ENCODE measurements at regions not wholly inside any gene's neighbourhood (a gene's known extent, or its start where the extent isn't known, plus 50 kb on each side); places are given as distances from the start of the nearest gene placed in this dataset.

DNA sequence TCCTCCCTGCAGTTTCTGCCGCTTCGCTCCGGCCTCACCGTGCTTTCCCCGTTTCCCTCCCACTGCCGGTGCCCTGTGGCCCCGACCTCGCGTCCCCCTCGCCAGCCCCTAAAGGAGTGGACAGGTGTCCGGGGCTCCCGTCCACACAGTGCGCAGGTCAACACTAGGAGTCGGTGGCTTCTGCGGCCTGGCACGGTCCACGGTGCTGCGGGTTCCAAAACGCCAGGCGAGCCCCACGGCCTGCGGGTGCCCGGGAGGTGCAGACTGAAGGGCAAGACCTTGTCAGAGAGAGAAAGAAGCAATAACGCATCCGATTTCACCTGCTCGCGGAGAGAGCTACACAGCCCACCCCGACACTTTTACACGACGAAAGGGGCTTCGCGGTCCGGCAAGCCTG, 588.7 kb upstream of the SALL3 start:
- no peak overlapping the region for H3K4me3 ChIP-seq (ENCODE audit: low read length in 2 of 2)
- H3K4me1 ChIP-seq (ENCODE audit: control insufficient read depth in 1 of 2, insufficient read depth in 2 of 2, low read length in 2 of 2) = no peaks in the 10 kb centered on the region
- H3K9me3 ChIP-seq (ENCODE audit: control insufficient read depth, low read length) = peaks cover 3% of the 10 kb centered on the region
- DNase-seq (no peak), ATAC-seq (ENCODE audit: low FRiP score) (peak; percentile 26)
- intact Hi-C loops (cut with DNase I) = no loop called here
- no peaks in the 10 kb centered on the region for H3K27me3 ChIP-seq (ENCODE audit: control insufficient read depth in 1 of 2, insufficient read depth in 2 of 2, low read length in 1 of 2)
- no peaks in the 10 kb centered on the region for H3K36me3 ChIP-seq (ENCODE audit: control insufficient read depth in 1 of 2, insufficient read depth in 2 of 2, low read length in 1 of 2)
- WGBS, 2 donors = 89 to 94% methylated on average over 33 of the region's 33 CpGs
- no peak overlapping the region for H3K27ac ChIP-seq (ENCODE audit: low read depth in 1 of 2, low read length in 2 of 2)

DNA sequence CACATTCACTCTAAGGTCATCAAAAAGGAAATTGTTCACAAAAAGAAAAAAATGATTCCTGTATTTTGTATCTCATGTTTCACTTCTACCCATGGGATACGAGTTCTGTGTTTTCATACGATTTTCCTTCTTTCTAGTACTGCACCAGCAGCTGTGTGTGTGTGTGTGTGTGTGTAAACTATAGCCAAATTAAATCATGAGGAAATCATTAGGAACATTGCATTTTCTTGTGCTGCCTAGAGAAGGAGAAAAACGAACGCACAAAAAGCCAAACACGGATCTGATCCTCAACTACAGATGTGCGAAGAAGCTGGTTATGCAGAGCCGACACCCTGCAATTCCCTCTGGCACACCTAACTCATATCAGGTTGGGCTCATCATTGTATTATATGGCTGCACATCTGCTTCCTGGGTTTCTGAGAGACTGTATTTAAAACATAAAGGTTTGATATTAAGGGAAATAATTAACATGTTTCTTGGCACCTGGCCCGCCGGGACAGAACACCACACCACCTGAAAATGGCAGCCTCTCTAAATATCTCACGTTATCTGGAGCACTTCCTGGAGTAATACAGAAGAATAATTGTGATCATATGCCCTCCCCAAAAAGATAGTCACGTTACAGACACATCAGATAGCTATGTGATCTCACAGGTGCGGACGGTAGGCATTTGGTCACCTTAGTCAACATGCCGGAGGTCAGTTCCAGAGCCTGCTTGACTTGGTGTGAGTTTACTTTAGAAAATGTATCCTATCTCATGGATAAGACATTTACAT, 586.3 kb upstream of the SALL3 start:
- no peaks in the 10 kb centered on the region for H3K27me3 ChIP-seq (ENCODE audit: control insufficient read depth in 1 of 2, insufficient read depth in 2 of 2, low read length in 1 of 2)
- intact Hi-C loops (cut with DNase I) = no loop called here
- no peak overlapping the region for H3K4me3 ChIP-seq (ENCODE audit: low read length in 2 of 2)
- no peaks in the 10 kb centered on the region for H3K4me1 ChIP-seq (ENCODE audit: control insufficient read depth in 1 of 2, insufficient read depth in 2 of 2, low read length in 2 of 2)
- no peaks in the 10 kb centered on the region for H3K36me3 ChIP-seq (ENCODE audit: control insufficient read depth in 1 of 2, insufficient read depth in 2 of 2, low read length in 1 of 2)
- no peak for DNase-seq
- 76 to 80% methylated on average over 14 of the region's 14 CpGs for WGBS, 2 donors
- peaks cover 5% of the 10 kb centered on the region for H3K9me3 ChIP-seq (ENCODE audit: control insufficient read depth, low read length)
- no peak overlapping the region for H3K27ac ChIP-seq (ENCODE audit: low read depth in 1 of 2, low read length in 2 of 2)
- ATAC-seq (ENCODE audit: low FRiP score) = no peak

DNA sequence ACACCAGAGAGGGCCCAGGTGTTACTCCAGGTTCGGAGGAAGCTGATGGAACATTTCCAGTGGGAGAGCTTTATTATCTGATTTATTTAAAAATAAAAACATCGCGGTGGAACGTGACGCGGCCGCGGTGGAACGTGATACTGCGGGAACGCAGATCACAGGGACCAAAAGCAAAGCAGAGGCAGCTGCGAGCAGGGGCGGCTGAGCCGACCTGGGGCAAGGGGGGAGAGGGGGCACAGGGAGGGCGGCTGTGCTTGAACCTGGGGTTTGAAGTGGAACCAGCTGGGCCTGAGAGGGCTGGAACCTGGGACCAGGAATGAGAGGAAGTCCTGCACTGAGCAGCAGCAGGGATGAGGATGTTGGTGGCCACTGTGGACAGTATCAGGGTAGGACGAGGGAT, 583.5 kb upstream of the SALL3 start:
- intact Hi-C loops (cut with DNase I) = no loop called here
- Histone ChIP-seq H3K9me3 (ENCODE audit: control insufficient read depth, low read length) (peaks cover 3% of the 10 kb centered on the region), H3K27me3 (ENCODE audit: control insufficient read depth in 1 of 2, insufficient read depth in 2 of 2, low read length in 1 of 2) (no peaks in the 10 kb centered on the region), H3K27ac (ENCODE audit: low read depth in 1 of 2, low read length in 2 of 2) (no peak overlapping the region), H3K36me3 (ENCODE audit: control insufficient read depth in 1 of 2, insufficient read depth in 2 of 2, low read length in 1 of 2) (no peaks in the 10 kb centered on the region), H3K4me1 (ENCODE audit: control insufficient read depth in 1 of 2, insufficient read depth in 2 of 2, low read length in 2 of 2) (no peaks in the 10 kb centered on the region), H3K4me3 (ENCODE audit: low read length in 2 of 2) (no peak overlapping the region)
- ATAC-seq (ENCODE audit: low FRiP score) = no peak
- DNase-seq = no peak
- 91% methylated on average over 16 of the region's 16 CpGs for WGBS, 2 donors

DNA sequence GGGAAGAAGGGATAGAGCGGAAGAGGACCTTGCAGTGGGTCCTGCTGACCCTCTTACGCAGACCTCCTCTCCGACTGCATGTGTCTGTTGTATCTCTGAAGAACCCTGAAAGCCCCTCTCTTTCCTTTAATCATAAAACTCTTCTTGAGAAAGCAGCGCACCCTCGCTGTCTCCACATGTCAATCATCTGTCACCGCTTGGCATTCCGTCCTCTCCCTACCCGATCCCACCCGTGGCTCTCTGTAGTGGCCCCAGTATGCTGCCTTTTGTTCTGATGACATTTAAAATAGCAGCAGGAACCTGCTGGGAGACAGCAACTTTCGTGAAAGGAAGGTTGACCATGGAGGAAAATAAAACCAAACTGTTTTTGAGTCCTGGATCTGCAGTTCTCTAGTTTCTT, 582.9 kb upstream of the SALL3 start:
- Histone ChIP-seq H3K4me3 (ENCODE audit: low read length in 2 of 2) (no peak overlapping the region), H3K27me3 (ENCODE audit: control insufficient read depth in 1 of 2, insufficient read depth in 2 of 2, low read length in 1 of 2) (no peaks in the 10 kb centered on the region), H3K9me3 (ENCODE audit: control insufficient read depth, low read length) (peaks cover 3% of the 10 kb centered on the region), H3K4me1 (ENCODE audit: control insufficient read depth in 1 of 2, insufficient read depth in 2 of 2, low read length in 2 of 2) (no peaks in the 10 kb centered on the region), H3K27ac (ENCODE audit: low read depth in 1 of 2, low read length in 2 of 2) (no peak overlapping the region), H3K36me3 (ENCODE audit: control insufficient read depth in 1 of 2, insufficient read depth in 2 of 2, low read length in 1 of 2) (no peaks in the 10 kb centered on the region)
- 87 to 88% methylated on average over 10 of the region's 10 CpGs for WGBS, 2 donors
- DNase-seq (no peak), ATAC-seq (ENCODE audit: low FRiP score) (no peak)
- intact Hi-C loops (cut with DNase I) = no loop called here

DNA sequence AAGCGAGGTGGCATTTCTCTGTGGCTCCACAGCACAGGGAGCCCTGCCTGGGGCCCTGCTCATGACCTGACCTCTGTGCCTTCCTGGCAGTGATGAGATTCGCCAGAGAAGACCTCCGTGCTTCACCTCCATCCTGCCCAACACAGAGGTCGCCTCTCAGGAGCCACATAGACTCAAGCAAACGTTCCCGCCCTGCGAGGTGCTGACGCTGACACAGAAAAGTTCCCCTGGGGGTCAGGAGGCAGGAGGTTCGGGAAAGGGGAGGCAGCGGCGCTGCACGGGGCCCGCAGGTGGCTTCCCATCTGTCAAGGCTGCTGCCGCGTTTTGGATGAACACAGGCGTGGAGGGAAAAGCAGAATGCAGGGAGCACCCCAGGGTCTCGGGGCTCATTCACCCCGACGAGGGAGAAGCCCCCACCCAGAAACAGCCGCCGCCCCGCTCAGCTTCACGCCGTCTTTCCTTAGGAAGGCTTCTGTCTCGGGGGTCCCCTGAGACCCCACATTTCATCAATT, 579.6 kb upstream of the SALL3 start:
- 36 to 48% methylated on average over 25 of the region's 25 CpGs for WGBS, 2 donors
- H3K27ac ChIP-seq (ENCODE audit: low read depth in 1 of 2, low read length in 2 of 2) = no peak overlapping the region
- ATAC-seq (ENCODE audit: low FRiP score) (no peak), DNase-seq (no peak)
- intact Hi-C loops (cut with DNase I) = no loop called here
- H3K9me3 ChIP-seq (ENCODE audit: control insufficient read depth, low read length) = peaks cover 3% of the 10 kb centered on the region
- H3K4me1 ChIP-seq (ENCODE audit: control insufficient read depth in 1 of 2, insufficient read depth in 2 of 2, low read length in 2 of 2) = no peaks in the 10 kb centered on the region
- no peaks in the 10 kb centered on the region for H3K36me3 ChIP-seq (ENCODE audit: control insufficient read depth in 1 of 2, insufficient read depth in 2 of 2, low read length in 1 of 2)
- H3K4me3 ChIP-seq (ENCODE audit: low read length in 2 of 2) = no peak overlapping the region
- H3K27me3 ChIP-seq (ENCODE audit: control insufficient read depth in 1 of 2, insufficient read depth in 2 of 2, low read length in 1 of 2) = no peaks in the 10 kb centered on the region

DNA sequence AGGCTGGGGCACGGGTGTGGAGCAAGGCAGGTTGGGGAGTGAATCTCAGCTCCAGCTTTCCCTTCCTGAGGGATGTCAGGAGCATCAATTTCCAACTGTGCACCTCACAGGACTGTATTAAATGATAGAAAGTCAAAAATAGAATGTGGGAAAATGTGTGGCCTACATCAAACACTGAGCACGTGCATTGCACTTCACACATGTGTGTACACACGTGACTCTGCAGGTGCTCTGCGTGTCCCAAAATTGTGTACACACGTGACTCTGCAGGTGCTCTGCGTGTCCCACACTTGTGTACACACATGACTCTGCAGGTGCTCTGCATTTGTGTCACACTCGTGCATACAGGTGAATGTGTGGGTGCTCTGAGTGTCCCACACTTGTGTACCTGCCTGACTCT, 577.2 kb upstream of the SALL3 start:
- no peak overlapping the region for H3K4me3 ChIP-seq (ENCODE audit: low read length in 2 of 2)
- 81 to 85% methylated on average over 7 of the region's 7 CpGs for WGBS, 2 donors
- ATAC-seq (ENCODE audit: low FRiP score) (no peak), DNase-seq (no peak)
- intact Hi-C loops (cut with DNase I) = no loop called here
- H3K36me3 ChIP-seq (ENCODE audit: control insufficient read depth in 1 of 2, insufficient read depth in 2 of 2, low read length in 1 of 2) = no peaks in the 10 kb centered on the region
- H3K4me1 ChIP-seq (ENCODE audit: control insufficient read depth in 1 of 2, insufficient read depth in 2 of 2, low read length in 2 of 2) = no peaks in the 10 kb centered on the region
- no peaks in the 10 kb centered on the region for H3K27me3 ChIP-seq (ENCODE audit: control insufficient read depth in 1 of 2, insufficient read depth in 2 of 2, low read length in 1 of 2)
- H3K27ac ChIP-seq (ENCODE audit: low read depth in 1 of 2, low read length in 2 of 2) = no peak overlapping the region
- peaks cover 2% of the 10 kb centered on the region for H3K9me3 ChIP-seq (ENCODE audit: control insufficient read depth, low read length)

DNA sequence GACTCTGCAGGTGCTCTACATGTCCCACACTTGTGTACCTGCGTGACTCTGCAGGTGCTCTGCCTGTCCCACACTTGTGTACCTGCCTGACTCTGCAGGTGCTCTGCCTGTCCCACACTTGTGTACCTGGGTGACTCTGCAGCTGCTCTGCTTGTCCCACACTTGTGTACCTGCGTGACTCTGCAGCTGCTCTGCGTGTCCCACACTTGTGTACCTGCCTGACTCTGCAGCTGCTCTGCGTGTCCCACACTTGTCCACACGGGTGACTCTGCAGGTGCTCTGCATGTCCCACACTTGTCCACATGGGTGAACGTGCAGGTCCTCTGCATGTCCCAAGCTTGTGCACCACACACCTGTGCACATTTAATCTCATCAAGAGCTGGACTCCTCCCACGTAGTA, 576.7 kb upstream of the SALL3 start:
- Histone ChIP-seq H3K27me3 (ENCODE audit: control insufficient read depth in 1 of 2, insufficient read depth in 2 of 2, low read length in 1 of 2) (no peaks in the 10 kb centered on the region), H3K36me3 (ENCODE audit: control insufficient read depth in 1 of 2, insufficient read depth in 2 of 2, low read length in 1 of 2) (no peaks in the 10 kb centered on the region), H3K27ac (ENCODE audit: low read depth in 1 of 2, low read length in 2 of 2) (no peak overlapping the region), H3K4me3 (ENCODE audit: low read length in 2 of 2) (no peak overlapping the region), H3K9me3 (ENCODE audit: control insufficient read depth, low read length) (no peaks in the 10 kb centered on the region), H3K4me1 (ENCODE audit: control insufficient read depth in 1 of 2, insufficient read depth in 2 of 2, low read length in 2 of 2) (no peaks in the 10 kb centered on the region)
- ATAC-seq (ENCODE audit: low FRiP score) (no peak), DNase-seq (no peak)
- WGBS, 2 donors = 78 to 81% methylated on average over 7 of the region's 7 CpGs
- intact Hi-C loops (cut with DNase I) = no loop called here

DNA sequence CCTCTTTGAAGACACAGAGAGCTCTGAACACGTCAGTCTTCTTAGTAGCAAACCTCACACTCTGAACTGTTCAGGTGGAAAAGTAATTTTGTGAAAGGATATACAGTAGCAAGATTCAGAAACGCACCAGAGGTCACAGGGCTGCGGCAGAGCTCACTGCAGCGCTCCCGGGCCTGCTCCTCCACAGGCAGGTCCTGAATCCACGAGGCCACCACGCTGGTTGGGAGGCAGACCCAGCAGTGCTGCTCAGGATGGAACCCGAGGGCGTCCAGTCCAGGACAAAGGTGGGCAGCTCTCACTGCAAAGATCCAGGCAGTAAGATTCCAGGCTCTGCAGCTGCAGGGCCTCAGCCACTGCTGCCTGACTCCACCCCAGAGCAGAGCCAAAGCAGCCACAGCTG, 576.2 kb upstream of the SALL3 start:
- Histone ChIP-seq H3K4me1 (ENCODE audit: control insufficient read depth in 1 of 2, insufficient read depth in 2 of 2, low read length in 2 of 2) (no peaks in the 10 kb centered on the region), H3K27ac (ENCODE audit: low read depth in 1 of 2, low read length in 2 of 2) (no peak overlapping the region), H3K27me3 (ENCODE audit: control insufficient read depth in 1 of 2, insufficient read depth in 2 of 2, low read length in 1 of 2) (no peaks in the 10 kb centered on the region), H3K36me3 (ENCODE audit: control insufficient read depth in 1 of 2, insufficient read depth in 2 of 2, low read length in 1 of 2) (no peaks in the 10 kb centered on the region), H3K4me3 (ENCODE audit: low read length in 2 of 2) (no peak overlapping the region), H3K9me3 (ENCODE audit: control insufficient read depth, low read length) (no peaks in the 10 kb centered on the region)
- WGBS, 2 donors = 73 to 75% methylated on average over 9 of the region's 9 CpGs
- no peak for ATAC-seq (ENCODE audit: low FRiP score)
- no peak for DNase-seq
- intact Hi-C loops (cut with DNase I) = no loop called here

DNA sequence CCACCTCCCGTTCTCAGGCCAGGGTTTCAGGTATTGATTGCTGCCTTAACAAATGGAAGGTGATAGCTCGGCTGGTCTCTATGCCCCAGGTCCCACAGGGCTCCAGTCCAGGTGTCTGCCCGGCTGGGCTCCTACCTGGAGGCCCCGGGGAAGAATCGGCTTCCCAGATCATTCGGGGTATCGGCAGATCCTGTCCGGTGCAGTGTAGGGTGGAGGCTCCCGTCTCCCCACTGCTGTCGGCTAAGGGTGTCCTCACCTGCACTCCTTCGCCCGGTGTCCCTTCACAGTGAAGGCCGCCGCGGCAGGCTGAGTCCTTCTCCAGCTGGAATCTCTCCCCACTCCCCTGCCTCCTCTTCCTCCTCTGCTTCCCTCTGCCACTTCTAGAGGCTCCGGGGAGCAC, 573.9 kb upstream of the SALL3 start:
- ATAC-seq (ENCODE audit: low FRiP score) = no peak
- intact Hi-C loops (cut with DNase I) = no loop called here
- no peaks in the 10 kb centered on the region for H3K4me1 ChIP-seq (ENCODE audit: control insufficient read depth in 1 of 2, insufficient read depth in 2 of 2, low read length in 2 of 2)
- DNase-seq = no peak
- H3K27me3 ChIP-seq (ENCODE audit: control insufficient read depth in 1 of 2, insufficient read depth in 2 of 2, low read length in 1 of 2) = no peaks in the 10 kb centered on the region
- H3K4me3 ChIP-seq (ENCODE audit: low read length in 2 of 2) = no peak overlapping the region
- no peak overlapping the region for H3K27ac ChIP-seq (ENCODE audit: low read depth in 1 of 2, low read length in 2 of 2)
- 89 to 90% methylated on average over 16 of the region's 16 CpGs for WGBS, 2 donors
- no peaks in the 10 kb centered on the region for H3K36me3 ChIP-seq (ENCODE audit: control insufficient read depth in 1 of 2, insufficient read depth in 2 of 2, low read length in 1 of 2)
- H3K9me3 ChIP-seq (ENCODE audit: control insufficient read depth, low read length) = no peaks in the 10 kb centered on the region

All from aorta (tissue), 5 donors.